GM12891 (cell line): ENCODE measurements at regions not wholly inside any gene's neighbourhood (a gene's known extent, or its start where the extent isn't known, plus 50 kb on each side); places are given as distances from the start of the nearest gene placed in this dataset.

Experiments used
- POLR2A ChIP-seq: IDR thresholded peaks from 2 replicates; pipeline ENCODE4 v1.6.1; 2011; ENCODE audit warnings: low read depth, low read length, control low read depth
- POLR2AphosphoS5 ChIP-seq: IDR thresholded peaks from 2 replicates; pipeline ENCODE4 v1.6.1; 2011; ENCODE audit warnings: low read depth, low read length, control low read depth
- SPI1 ChIP-seq: IDR thresholded peaks from 2 replicates; pipeline ENCODE4 v1.6.1; 2011; ENCODE audit warnings: low read depth, low read length, control low read depth

GRCh38 chr7:37552030-37552429 lies 103.4 kb upstream of the ELMO1 start:
- TF ChIP-seq POLR2A (no peak), SPI1 (no peak), POLR2AphosphoS5 (no peak)
